Adrenal gland (tissue), 9 donors: ENCODE measurements at regions not wholly inside any gene's neighbourhood (a gene's known extent, or its start where the extent isn't known, plus 50 kb on each side); places are given as distances from the start of the nearest gene placed in this dataset.

ENCODE experiments used
- DNase-seq, 7 donors: peaks; one replicate each; pipeline ENCODE4 v3.0.0-alpha.2; 2019 to 2020
- H3K27ac ChIP-seq, 5 donors: fragments of 200-600 bp; sonication (generic) in 4 of 5; 1 replicate in 3 of 5; 2 replicates in 2 of 5; pipeline versions ENCODE4 v1.5.1 to v1.8.0; 2016 to 2020; ENCODE audit warnings: mild to moderate bottlenecking in 1 of 5
- H3K27me3 ChIP-seq: fragments of 200-600 bp; 2 replicates; pipeline ENCODE4 v1.8.0; 2021
- H3K36me3 ChIP-seq, 2 donors: fragments of 200-600 bp; replicated peaks in 1 of 2; 1 replicate in 1 of 2; 2 replicates in 1 of 2; pipeline versions ENCODE4 v1.5.1 to v1.8.0; 2018 to 2022
- H3K4me1 ChIP-seq, 2 donors: fragments of 200-600 bp; replicated peaks in 1 of 2; 1 replicate in 1 of 2; 2 replicates in 1 of 2; pipeline versions ENCODE4 v1.5.1 to v1.8.0; 2018 to 2021
- H3K4me3 ChIP-seq, 4 donors: fragments of 200-600 bp; sonication (generic) in 3 of 4; one replicate each; pipeline ENCODE4 v1.5.1; 2016 to 2018
- H3K9me3 ChIP-seq, 3 donors: fragments of 200-600 bp; sonication (generic) in 1 of 3; replicated peaks in 1 of 3; 1 replicate in 2 of 3; 2 replicates in 1 of 3; pipeline versions ENCODE4 v1.5.1 to v1.8.0; 2016 to 2021
- POLR2A ChIP-seq, 2 donors: fragments of 450-650 bp; IDR thresholded peaks; one replicate each; pipeline ENCODE4 v1.6.1; 2017; ENCODE audit warnings: antibody characterized with exemption in 2 of 2, mild to moderate bottlenecking in 2 of 2, moderate library complexity in 1 of 2
- WGBS, 4 donors: extraction: QIAGEN DNeasy Blood & Tissue Kit in 2 of 4; methylation state at CpG; one replicate each; pipeline versions ENCODE4 v1.1.5 to v1.1.7; 2013 to 2017; 5-methylcytosine and 5-hydroxymethylcytosine counted together
- intact Hi-C, 2 donors: fragments of 100-400 bp; cut with DNase I; formaldehyde crosslinking; loops; one replicate each; pipeline versions ENCODE4 v1.14.1 to v1.15.0; 2022 to 2023
- TF ChIP-seq, protein P1 (sequence below), 6 experiments: fragments of 450-650 bp in 4 of 6; fragments of 200-600 bp in 2 of 6; sonication (generic) in 1 of 6; IDR thresholded peaks; 1 replicate in 5 of 6; 2 replicates in 1 of 6; pipeline versions ENCODE4 v1.5.1 to v1.8.0; 2016 to 2021; ENCODE audit warnings: antibody characterized with exemption in 6 of 6, mild to moderate bottlenecking in 2 of 6, moderate library complexity in 1 of 6
- donor health status: healthy with polysubstance abuse.
- donor health status: Bipolar disorder and iron deficiency.
- donor health status: DM: yes; HTN: yes; CAD: no.
- donor health status: DM: no; HTN: no; CAD: no.
- donor health status: DM: no; HTN: no; CAD: no.

DNA sequence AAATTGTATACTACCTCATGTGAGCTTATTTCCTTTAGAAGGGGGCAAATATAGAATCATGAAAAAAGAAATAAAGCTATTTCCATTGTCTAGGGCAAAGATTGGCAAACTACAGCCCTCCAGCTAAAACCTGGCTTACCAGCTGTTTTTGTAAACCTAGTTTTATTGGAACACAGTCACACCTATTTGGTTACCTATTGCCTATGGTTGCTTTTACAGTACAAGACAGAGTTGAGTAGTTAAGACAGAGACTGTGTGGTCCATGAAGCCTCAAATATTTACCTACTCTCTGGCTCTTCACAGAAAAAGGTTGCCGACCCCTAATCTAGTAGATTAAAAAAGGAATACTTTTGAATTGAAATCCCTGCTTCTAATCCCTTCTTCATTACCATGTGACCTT is 88.8 kb upstream of the ENPP6 start:
- Histone ChIP-seq H3K36me3 (no peaks in the 10 kb centered on the region), H3K27ac (no peak overlapping the region), H3K4me1 (no peaks in the 10 kb centered on the region), H3K9me3 (no peaks in the 10 kb centered on the region), H3K4me3 (no peak overlapping the region), H3K27me3 (no peaks in the 10 kb centered on the region)
- DNase-seq: no peak
- 89 to 100% (median 92%) methylated on average over 1 of the region's 1 CpG for WGBS, 4 donors
- intact Hi-C loops: no loop called here
- TF ChIP-seq POLR2A (IDR thresholded peaks at IDR 0.05): no peak
- TF ChIP-seq, protein P1, sequence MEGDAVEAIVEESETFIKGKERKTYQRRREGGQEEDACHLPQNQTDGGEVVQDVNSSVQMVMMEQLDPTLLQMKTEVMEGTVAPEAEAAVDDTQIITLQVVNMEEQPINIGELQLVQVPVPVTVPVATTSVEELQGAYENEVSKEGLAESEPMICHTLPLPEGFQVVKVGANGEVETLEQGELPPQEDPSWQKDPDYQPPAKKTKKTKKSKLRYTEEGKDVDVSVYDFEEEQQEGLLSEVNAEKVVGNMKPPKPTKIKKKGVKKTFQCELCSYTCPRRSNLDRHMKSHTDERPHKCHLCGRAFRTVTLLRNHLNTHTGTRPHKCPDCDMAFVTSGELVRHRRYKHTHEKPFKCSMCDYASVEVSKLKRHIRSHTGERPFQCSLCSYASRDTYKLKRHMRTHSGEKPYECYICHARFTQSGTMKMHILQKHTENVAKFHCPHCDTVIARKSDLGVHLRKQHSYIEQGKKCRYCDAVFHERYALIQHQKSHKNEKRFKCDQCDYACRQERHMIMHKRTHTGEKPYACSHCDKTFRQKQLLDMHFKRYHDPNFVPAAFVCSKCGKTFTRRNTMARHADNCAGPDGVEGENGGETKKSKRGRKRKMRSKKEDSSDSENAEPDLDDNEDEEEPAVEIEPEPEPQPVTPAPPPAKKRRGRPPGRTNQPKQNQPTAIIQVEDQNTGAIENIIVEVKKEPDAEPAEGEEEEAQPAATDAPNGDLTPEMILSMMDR (IDR thresholded peaks at IDR 0.05): no peak

DNA sequence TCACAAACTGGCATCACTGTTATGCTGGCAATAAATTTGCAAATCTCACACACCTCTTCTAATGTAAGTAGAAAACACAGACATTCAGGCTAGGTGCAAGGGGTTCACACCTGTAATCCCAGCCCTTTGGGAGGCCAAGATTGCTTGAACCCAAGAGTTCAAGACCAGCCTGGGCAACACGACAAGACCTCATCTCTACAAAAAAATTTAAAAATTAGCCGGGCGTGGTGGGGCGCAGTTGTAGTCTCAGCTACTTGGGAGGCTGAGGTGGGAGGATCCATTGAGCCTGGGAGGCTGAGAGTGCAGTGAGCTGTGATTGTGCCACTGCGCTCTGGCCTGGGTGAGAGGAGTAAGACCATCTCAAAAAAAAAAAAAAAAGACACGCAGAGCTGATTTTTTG is 83.1 kb upstream of the ENPP6 start:
- no peaks in the 10 kb centered on the region for H3K27me3 ChIP-seq
- no peaks in the 10 kb centered on the region for H3K4me1 ChIP-seq
- H3K27ac ChIP-seq: no peak overlapping the region
- 97 to 99% (median 98%) methylated on average over 6 of the region's 6 CpGs for WGBS, 4 donors
- no peaks in the 10 kb centered on the region for H3K36me3 ChIP-seq
- peak in 1 of 7 donors; percentile 15 for DNase-seq
- no peak overlapping the region for H3K4me3 ChIP-seq
- TF ChIP-seq, protein P1 (IDR thresholded peaks at IDR 0.05): no peak
- TF ChIP-seq POLR2A (IDR thresholded peaks at IDR 0.05): no peak
- intact Hi-C loops: no loop called here
- no peaks in the 10 kb centered on the region for H3K9me3 ChIP-seq

DNA sequence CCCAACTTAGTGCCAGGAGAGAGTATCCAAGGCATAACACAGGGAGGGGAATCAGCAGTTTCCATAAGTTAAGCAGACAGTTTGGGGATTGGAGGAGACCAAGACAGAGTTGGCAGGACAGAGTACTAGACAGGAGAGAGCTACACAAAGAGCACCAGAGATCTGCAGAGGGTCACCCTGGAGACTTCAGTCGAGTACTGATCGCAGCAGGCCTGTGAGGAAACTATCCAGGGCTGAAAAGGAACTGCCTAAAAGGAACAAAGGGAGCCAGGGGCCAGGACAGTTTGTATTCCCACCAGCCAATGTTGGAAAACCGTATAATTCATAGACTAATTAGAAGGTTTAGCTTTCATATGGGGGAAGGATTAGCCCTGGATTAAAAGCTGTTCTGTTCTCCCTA is 80.6 kb upstream of the ENPP6 start:
- no peaks in the 10 kb centered on the region for H3K4me1 ChIP-seq
- peak in 1 of 7 donors; percentile 42 for DNase-seq
- TF ChIP-seq, protein P1 (IDR thresholded peaks at IDR 0.05): no peak
- TF ChIP-seq POLR2A (IDR thresholded peaks at IDR 0.05): no peak
- intact Hi-C loops: no loop called here
- H3K9me3 ChIP-seq: no peaks in the 10 kb centered on the region
- H3K4me3 ChIP-seq: no peak overlapping the region
- no peaks in the 10 kb centered on the region for H3K36me3 ChIP-seq
- no peak overlapping the region for H3K27ac ChIP-seq
- WGBS, 4 donors: 68 to 82% (median 77%) methylated on average over 3 of the region's 3 CpGs
- H3K27me3 ChIP-seq: no peaks in the 10 kb centered on the region

DNA sequence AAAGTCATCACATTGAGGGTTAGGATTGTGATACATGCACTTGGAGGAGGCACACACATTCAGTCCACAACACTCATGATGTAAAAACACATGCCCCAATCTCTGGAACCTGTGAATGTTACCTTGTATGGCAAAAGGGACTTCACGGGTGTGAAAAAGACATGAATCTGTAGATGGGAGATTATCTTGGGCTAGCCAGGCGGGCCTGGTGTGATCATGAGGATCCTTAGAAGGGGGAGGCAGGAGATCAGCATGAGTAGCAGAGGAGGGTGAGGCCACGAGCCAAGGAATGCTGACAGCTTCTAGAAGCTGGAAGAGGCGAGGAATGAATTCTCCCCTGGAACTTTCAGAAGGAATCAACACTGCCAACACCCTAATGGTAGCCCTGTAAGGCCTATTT is 77.5 kb upstream of the ENPP6 start:
- no peaks in the 10 kb centered on the region for H3K9me3 ChIP-seq
- TF ChIP-seq, protein P1 (IDR thresholded peaks at IDR 0.05): no peak
- no peak for TF ChIP-seq POLR2A (IDR thresholded peaks at IDR 0.05)
- H3K27me3 ChIP-seq: no peaks in the 10 kb centered on the region
- H3K4me3 ChIP-seq: no peak overlapping the region
- no peaks in the 10 kb centered on the region for H3K4me1 ChIP-seq
- peak in 1 of 7 donors; percentile 13 for DNase-seq
- WGBS, 4 donors: 91 to 99% (median 96%) methylated on average over 4 of the region's 4 CpGs
- intact Hi-C loops: no loop called here
- no peaks in the 10 kb centered on the region for H3K36me3 ChIP-seq
- H3K27ac ChIP-seq: no peak overlapping the region
